Stimulated activated memory B cell treated with anti-CD40 and anti-IgM and Interleukin-4, amounts not matched to agents 10 μg/mL and 1 μg/mL and 100 μg/mL, for 72 hours (primary cell): ENCODE measurements at regions not wholly inside any gene's neighbourhood (a gene's known extent, or its start where the extent isn't known, plus 50 kb on each side); places are given as distances from the start of the nearest gene placed in this dataset.
"Not testable (repeated sequence)": the region's sequence is repeated elsewhere in the genome, so short reads cannot be mapped to it uniquely, and the experiment has no call there.

Experiments
- ATAC-seq: fragments of 150-1000 bp; cut with Tn5 transposase; 2 replicates; pipeline ENCODE4 v1.10.0; 2021
- H3K27ac Mint-ChIP-seq: one replicate; pipeline ENCODE4 v1.8.0; 2022; ENCODE audit warnings: mild to moderate bottlenecking, mixed read lengths
- H3K27me3 Mint-ChIP-seq: one replicate; pipeline ENCODE4 v1.8.0; 2022; ENCODE audit warnings: mixed read lengths
- H3K36me3 Mint-ChIP-seq: one replicate; pipeline ENCODE4 v1.8.0; 2022; ENCODE audit warnings: mixed read lengths
- H3K4me1 Mint-ChIP-seq: one replicate; pipeline ENCODE4 v1.8.0; 2022; ENCODE audit warnings: mixed read lengths
- H3K4me3 Mint-ChIP-seq: one replicate; pipeline ENCODE4 v1.8.0; 2022; ENCODE audit warnings: mild to moderate bottlenecking, moderate library complexity, mixed read lengths
- H3K9me3 Mint-ChIP-seq: one replicate; pipeline ENCODE4 v1.8.0; 2022; ENCODE audit warnings: mixed read lengths

- H3K4me1 Mint-ChIP-seq = no peaks in the 10 kb centered on the region
Observed at GRCh38 chr7:17560966-17561365, 262.5 kb downstream of the AHR start.

GRCh38 chr7:17564678-17565212 is 266.3 kb downstream of the AHR start:
- no peaks in the 10 kb centered on the region for H3K4me1 Mint-ChIP-seq
- H3K27ac Mint-ChIP-seq = no peak overlapping the region
- peaks cover 3% of the 10 kb centered on the region for H3K9me3 Mint-ChIP-seq
- no peak for ATAC-seq
- no peak overlapping the region for H3K4me3 Mint-ChIP-seq
- H3K36me3 Mint-ChIP-seq = no peaks in the 10 kb centered on the region
- H3K27me3 Mint-ChIP-seq = peaks cover 6% of the 10 kb centered on the region

More at GRCh38 chr7:17560966-17561365, 262.5 kb downstream of the AHR start:
- no peak for ATAC-seq
- H3K36me3 Mint-ChIP-seq = no peaks in the 10 kb centered on the region
- H3K27ac Mint-ChIP-seq = no peak overlapping the region
- H3K9me3 Mint-ChIP-seq = peaks cover 3% of the 10 kb centered on the region
- no peak overlapping the region for H3K4me3 Mint-ChIP-seq
- H3K27me3 Mint-ChIP-seq = no peaks in the 10 kb centered on the region

- peaks cover 13% of the 10 kb centered on the region for H3K9me3 Mint-ChIP-seq
- no peak for ATAC-seq
- no peaks in the 10 kb centered on the region for H3K36me3 Mint-ChIP-seq
- H3K4me3 Mint-ChIP-seq = no peak overlapping the region
- H3K27me3 Mint-ChIP-seq = no peaks in the 10 kb centered on the region
- no peak overlapping the region for H3K27ac Mint-ChIP-seq
- no peaks in the 10 kb centered on the region for H3K4me1 Mint-ChIP-seq
Observed at GRCh38 chr7:17580141-17580540, 281.7 kb downstream of the AHR start.

DNA sequence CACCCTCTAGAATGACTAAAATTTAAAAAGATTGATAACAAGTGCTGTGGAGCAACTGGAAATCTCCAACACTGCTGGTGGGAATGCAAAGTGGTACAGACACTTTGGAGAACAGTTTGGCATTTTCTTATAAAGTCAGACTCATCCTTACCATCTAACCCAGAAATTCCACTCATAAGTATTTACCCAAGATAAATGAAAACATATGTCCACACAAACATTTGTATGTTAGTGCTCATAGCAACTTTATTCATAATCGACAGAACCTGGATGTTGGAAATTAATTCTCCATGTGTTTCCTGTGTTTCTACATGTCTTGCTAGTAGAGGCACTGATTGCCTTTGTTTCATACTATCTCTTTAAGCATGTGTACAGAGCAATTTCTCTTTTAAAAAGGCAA is 282.4 kb downstream of the AHR start:
- no peaks in the 10 kb centered on the region for H3K36me3 Mint-ChIP-seq
- ATAC-seq = no peak
- peaks cover 13% of the 10 kb centered on the region for H3K9me3 Mint-ChIP-seq
- no peak overlapping the region for H3K4me3 Mint-ChIP-seq
- H3K27ac Mint-ChIP-seq = no peak overlapping the region
- no peaks in the 10 kb centered on the region for H3K27me3 Mint-ChIP-seq
- no peaks in the 10 kb centered on the region for H3K4me1 Mint-ChIP-seq

- H3K4me1 Mint-ChIP-seq = no peaks in the 10 kb centered on the region
- H3K9me3 Mint-ChIP-seq = peaks cover 13% of the 10 kb centered on the region
- H3K4me3 Mint-ChIP-seq = no peak overlapping the region
- no peaks in the 10 kb centered on the region for H3K36me3 Mint-ChIP-seq
- no peak overlapping the region for H3K27ac Mint-ChIP-seq
- no peaks in the 10 kb centered on the region for H3K27me3 Mint-ChIP-seq
- no peak for ATAC-seq
Observed at GRCh38 chr7:17581301-17581700, 282.8 kb downstream of the AHR start.

- not testable (repeated sequence) for H3K4me3 Mint-ChIP-seq, H3K9me3 Mint-ChIP-seq, H3K4me1 Mint-ChIP-seq, ATAC-seq, H3K36me3 Mint-ChIP-seq, H3K27me3 Mint-ChIP-seq, H3K27ac Mint-ChIP-seq
Observed at GRCh38 chr7:17582696-17583095, 284.2 kb downstream of the AHR start.

DNA sequence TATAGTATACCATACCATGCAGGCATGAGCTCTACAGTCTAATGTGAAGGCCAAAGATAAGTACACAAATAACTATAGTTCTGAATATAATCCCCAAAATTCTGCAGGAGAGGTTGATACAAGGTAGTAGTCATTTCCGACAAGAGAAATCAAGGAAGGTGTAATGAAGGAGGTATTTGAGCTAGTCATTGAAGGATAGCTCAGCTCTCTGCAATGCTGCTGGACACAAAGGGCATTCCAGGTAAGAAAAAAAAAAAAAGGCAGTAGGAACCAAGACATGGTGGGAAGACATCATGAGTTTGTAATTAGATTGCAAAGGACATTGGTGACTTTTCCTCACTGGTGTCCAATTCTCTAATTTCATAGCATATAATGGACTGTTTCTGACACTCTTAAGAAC is 285.3 kb downstream of the AHR start:
- Mint-ChIP-seq H3K27ac (no peak overlapping the region), H3K27me3 (peaks cover 4% of the 10 kb centered on the region), H3K4me3 (no peak overlapping the region), H3K4me1 (no peaks in the 10 kb centered on the region), H3K36me3 (no peaks in the 10 kb centered on the region), H3K9me3 (no peaks in the 10 kb centered on the region)
- no peak for ATAC-seq

DNA sequence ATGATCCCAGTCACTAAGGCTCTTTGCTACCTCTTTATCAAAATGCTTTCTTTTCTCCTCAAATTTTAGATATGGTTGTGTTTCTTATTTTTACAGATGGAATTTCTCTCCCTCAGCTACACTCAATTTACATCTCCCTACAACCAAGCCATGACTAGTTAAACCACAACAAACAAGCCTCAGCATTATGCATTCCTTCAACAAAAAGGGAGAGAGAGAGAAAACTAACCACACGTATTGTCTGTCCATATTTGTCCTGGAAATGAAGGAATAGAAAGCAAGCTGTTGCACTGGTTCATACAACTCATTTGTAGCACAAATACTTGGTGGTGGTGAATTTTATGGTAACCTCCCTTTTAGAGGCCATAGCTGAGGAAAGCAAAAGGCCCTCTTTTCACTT is 286.4 kb downstream of the AHR start:
- Mint-ChIP-seq H3K36me3 (no peaks in the 10 kb centered on the region), H3K9me3 (no peaks in the 10 kb centered on the region), H3K4me1 (no peaks in the 10 kb centered on the region), H3K27ac (no peak overlapping the region), H3K27me3 (peaks cover 7% of the 10 kb centered on the region), H3K4me3 (no peak overlapping the region)
- ATAC-seq = no peak

GRCh38 chr7:17586711-17587110 is 288.3 kb downstream of the AHR start:
- peaks cover 7% of the 10 kb centered on the region for H3K27me3 Mint-ChIP-seq
- no peaks in the 10 kb centered on the region for H3K9me3 Mint-ChIP-seq

GRCh38 chr7:17588730-17589129 is 290.3 kb downstream of the AHR start:
- ATAC-seq = no peak
- Mint-ChIP-seq H3K36me3 (no peaks in the 10 kb centered on the region), H3K9me3 (no peaks in the 10 kb centered on the region)

More at GRCh38 chr7:17586711-17587110, 288.3 kb downstream of the AHR start:
- Mint-ChIP-seq H3K27ac (no peak overlapping the region), H3K36me3 (no peaks in the 10 kb centered on the region), H3K4me3 (no peak overlapping the region), H3K4me1 (no peaks in the 10 kb centered on the region)
- ATAC-seq = no peak

GRCh38 chr7:17589671-17590070 is 291.2 kb downstream of the AHR start:
- H3K4me3 Mint-ChIP-seq = no peak overlapping the region
- no peaks in the 10 kb centered on the region for H3K36me3 Mint-ChIP-seq
- no peaks in the 10 kb centered on the region for H3K4me1 Mint-ChIP-seq
- peaks cover 7% of the 10 kb centered on the region for H3K27me3 Mint-ChIP-seq
- no peaks in the 10 kb centered on the region for H3K9me3 Mint-ChIP-seq
- ATAC-seq = no peak
- no peak overlapping the region for H3K27ac Mint-ChIP-seq

More at GRCh38 chr7:17588730-17589129, 290.3 kb downstream of the AHR start:
- Mint-ChIP-seq H3K27me3 (peaks cover 7% of the 10 kb centered on the region), H3K4me3 (no peak overlapping the region), H3K27ac (no peak overlapping the region), H3K4me1 (no peaks in the 10 kb centered on the region)

- H3K36me3 Mint-ChIP-seq = no peaks in the 10 kb centered on the region
- H3K4me3 Mint-ChIP-seq = no peak overlapping the region
- H3K9me3 Mint-ChIP-seq = no peaks in the 10 kb centered on the region
- no peak overlapping the region for H3K27ac Mint-ChIP-seq
- H3K4me1 Mint-ChIP-seq = no peaks in the 10 kb centered on the region
- no peak for ATAC-seq
- peaks cover 7% of the 10 kb centered on the region for H3K27me3 Mint-ChIP-seq
Observed at GRCh38 chr7:17590221-17590620, 291.8 kb downstream of the AHR start.

DNA sequence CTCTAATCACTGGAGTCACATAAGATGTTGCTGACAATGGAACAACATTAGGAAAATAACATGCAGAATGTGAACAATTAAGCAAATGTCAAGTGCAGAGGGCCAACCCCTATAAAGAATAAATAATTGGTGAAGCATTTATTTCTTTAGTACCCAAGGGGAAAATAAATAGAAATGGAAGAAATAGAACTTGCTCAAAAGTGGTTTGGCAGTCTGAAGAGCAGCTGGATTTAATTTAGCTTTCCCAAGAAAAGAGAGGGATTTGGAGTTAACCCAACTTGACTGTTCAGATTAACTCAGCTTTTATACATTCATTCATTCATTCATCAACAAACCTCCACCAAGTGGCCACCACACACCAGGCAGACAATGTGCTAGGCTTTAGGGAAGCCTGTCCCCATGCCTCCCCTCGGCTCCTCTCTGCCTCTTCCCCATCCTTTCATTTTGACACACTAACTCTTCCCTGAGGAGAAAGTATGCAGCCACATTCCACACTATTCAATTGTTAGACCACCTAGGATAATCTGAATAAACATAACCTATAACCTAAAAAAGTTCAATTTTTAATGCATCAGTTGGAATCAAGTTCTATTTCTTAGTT is 295.5 kb downstream of the AHR start:
- no peak for ATAC-seq
- Mint-ChIP-seq H3K36me3 (no peaks in the 10 kb centered on the region), H3K27me3 (peaks cover 1% of the 10 kb centered on the region)

GRCh38 chr7:17595546-17595945 is 297.1 kb downstream of the AHR start:
- no peak overlapping the region for H3K4me3 Mint-ChIP-seq
- H3K9me3 Mint-ChIP-seq = no peaks in the 10 kb centered on the region
- ATAC-seq = no peak
- no peaks in the 10 kb centered on the region for H3K4me1 Mint-ChIP-seq
- no peak overlapping the region for H3K27ac Mint-ChIP-seq
- no peaks in the 10 kb centered on the region for H3K27me3 Mint-ChIP-seq
- H3K36me3 Mint-ChIP-seq = no peaks in the 10 kb centered on the region

More for the DNA sequence above, 295.5 kb downstream of the AHR start:
- Mint-ChIP-seq H3K27ac (no peak overlapping the region), H3K9me3 (no peaks in the 10 kb centered on the region), H3K4me1 (no peaks in the 10 kb centered on the region), H3K4me3 (no peak overlapping the region)

DNA sequence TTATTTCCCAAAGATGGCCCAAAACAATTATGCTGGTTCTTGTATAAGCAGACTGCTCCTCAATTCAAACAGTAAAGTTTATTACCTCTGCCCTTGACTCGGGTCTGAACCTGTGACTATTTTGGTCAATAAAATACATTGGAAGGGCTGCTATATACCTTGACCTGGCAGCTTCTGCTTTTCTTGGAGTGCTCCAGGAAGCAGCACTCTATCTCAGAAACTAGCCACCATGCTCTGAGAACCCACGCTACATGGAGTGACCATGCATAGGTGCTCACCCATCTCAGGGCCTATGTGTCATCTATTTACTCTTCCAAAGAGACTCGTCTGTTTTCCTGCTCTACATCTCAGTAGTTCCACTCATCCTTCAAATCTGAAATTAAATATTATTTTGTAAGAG is 299.9 kb downstream of the AHR start:
- no peaks in the 10 kb centered on the region for H3K36me3 Mint-ChIP-seq
- H3K27ac Mint-ChIP-seq = no peak overlapping the region
- no peak for ATAC-seq
- H3K4me1 Mint-ChIP-seq = no peaks in the 10 kb centered on the region
- H3K4me3 Mint-ChIP-seq = no peak overlapping the region
- peaks cover 2% of the 10 kb centered on the region for H3K9me3 Mint-ChIP-seq
- H3K27me3 Mint-ChIP-seq = peaks cover 7% of the 10 kb centered on the region

- H3K36me3 Mint-ChIP-seq = no peaks in the 10 kb centered on the region
- no peak overlapping the region for H3K4me3 Mint-ChIP-seq
- peaks cover 12% of the 10 kb centered on the region for H3K27me3 Mint-ChIP-seq
- H3K9me3 Mint-ChIP-seq = peaks cover 7% of the 10 kb centered on the region
- no peaks in the 10 kb centered on the region for H3K4me1 Mint-ChIP-seq
- H3K27ac Mint-ChIP-seq = no peak overlapping the region
- ATAC-seq = no peak
Observed at GRCh38 chr7:17598846-17599245, 300.4 kb downstream of the AHR start.
